MM.1S (cell line): ENCODE measurements at regions not wholly inside any gene's neighbourhood (a gene's known extent, or its start where the extent isn't known, plus 50 kb on each side); places are given as distances from the start of the nearest gene placed in this dataset.

Source experiments
- DNase-seq: peaks from one replicate; pipeline ENCODE4 v3.0.0-alpha.2; 2015
- H2AFZ ChIP-seq: fragments of 300-600 bp; sonication (generic); 2 replicates; pipeline ENCODE4 v1.6.0; 2016; ENCODE audit warnings: antibody characterized with exemption, low read length
- H3F3A ChIP-seq: fragments of 300-600 bp; sonication (generic); 2 replicates; pipeline ENCODE4 v1.6.1; 2016; ENCODE audit warnings: mild to moderate bottlenecking, antibody characterized with exemption, low read length, moderate library complexity, mixed read lengths; ENCODE audit not compliant: insufficient read depth
- H3K27ac ChIP-seq: fragments of 300-600 bp; sonication (generic); 2 replicates; pipeline ENCODE4 v1.5.1; 2016; ENCODE audit warnings: mild to moderate bottlenecking, low read length
- H3K27me3 ChIP-seq: fragments of 300-600 bp; sonication (generic); replicated peaks from 2 replicates; pipeline ENCODE4 v1.6.0; 2016; ENCODE audit warnings: low read length; ENCODE audit not compliant: insufficient read depth
- H3K36me3 ChIP-seq: fragments of 300-600 bp; sonication (generic); replicated peaks from 2 replicates; pipeline ENCODE4 v1.6.1; 2016; ENCODE audit warnings: mild to moderate bottlenecking, low read length, mixed read lengths; ENCODE audit not compliant: insufficient read depth
- H3K4me1 ChIP-seq: fragments of 300-600 bp; sonication (generic); 2 replicates; pipeline ENCODE4 v1.6.1; 2016; ENCODE audit warnings: low read length, mixed read lengths
- H3K4me2 ChIP-seq: fragments of 300-600 bp; sonication (generic); 2 replicates; pipeline ENCODE4 v1.6.0; 2016; ENCODE audit warnings: low read depth, low read length
- H3K4me3 ChIP-seq: fragments of 300-600 bp; sonication (generic); 2 replicates; pipeline ENCODE4 v1.5.1; 2016; ENCODE audit warnings: low read length, mixed read lengths
- H3K79me2 ChIP-seq: fragments of 300-600 bp; sonication (generic); 2 replicates; pipeline ENCODE4 v1.6.1; 2016; ENCODE audit warnings: mixed run types, low read length, mixed read lengths
- H3K9ac ChIP-seq: fragments of 300-600 bp; sonication (generic); 2 replicates; pipeline ENCODE4 v1.6.1; 2016; ENCODE audit warnings: low read length, mixed read lengths
- H3K9me2 ChIP-seq: fragments of 300-600 bp; sonication (generic); replicated peaks from 2 replicates; pipeline ENCODE4 v1.6.1; 2016; ENCODE audit warnings: mild to moderate bottlenecking, low read length, mixed read lengths; ENCODE audit not compliant: insufficient read depth
- H3K9me3 ChIP-seq: fragments of 300-600 bp; sonication (generic); replicated peaks from 2 replicates; pipeline ENCODE4 v1.6.1; 2016; ENCODE audit warnings: mild to moderate bottlenecking, low read length, mixed read lengths; ENCODE audit not compliant: insufficient read depth
- H4K20me1 ChIP-seq: fragments of 300-600 bp; sonication (generic); 2 replicates; pipeline ENCODE4 v1.6.1; 2016; ENCODE audit warnings: mild to moderate bottlenecking, low read length, moderate library complexity, mixed read lengths; ENCODE audit not compliant: insufficient read depth
- EZH2 ChIP-seq: fragments of 300-600 bp; sonication (generic); optimal IDR thresholded peaks from 2 replicates; pipeline ENCODE3; 2017; ENCODE audit warnings: low read depth, mild to moderate bottlenecking, antibody characterized with exemption, low read length, mixed read lengths
- EZH2phosphoT487 ChIP-seq: fragments of 300-600 bp; sonication (generic); IDR thresholded peaks from 2 replicates; pipeline ENCODE4 v1.6.1; 2018; ENCODE audit warnings: antibody characterized with exemption, low read length
- TF ChIP-seq, protein P1 (sequence below): fragments of 300-600 bp; sonication (generic); IDR thresholded peaks from 2 replicates; pipeline ENCODE4 v1.5.1; 2016; ENCODE audit warnings: antibody characterized with exemption, low read length, mixed read lengths

DNA sequence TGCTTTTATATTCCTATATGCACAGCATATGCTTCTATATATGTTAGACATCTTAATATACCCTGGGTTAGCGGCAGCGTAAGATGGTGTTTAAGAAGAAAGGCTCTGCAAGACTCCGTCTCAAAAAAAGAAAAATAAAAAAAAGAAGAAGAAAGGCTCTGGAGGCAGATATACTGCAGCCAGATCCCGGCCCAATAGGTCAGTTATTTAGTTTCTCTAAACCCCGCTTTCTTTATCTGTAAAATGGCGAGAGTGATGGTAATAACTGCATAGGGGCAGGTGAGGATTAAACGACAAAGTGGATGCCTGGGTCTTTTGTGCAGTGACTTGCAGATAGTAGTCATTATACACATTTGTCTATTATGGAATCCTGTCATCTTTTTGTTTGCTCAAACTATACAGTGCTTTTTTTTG is 115.2 kb downstream of the NAA11 start:
- H3K36me3 ChIP-seq: no peaks in the 10 kb centered on the region
- H3F3A ChIP-seq: no peaks in the 10 kb centered on the region
- TF ChIP-seq EZH2: no peak
- TF ChIP-seq, protein P1, sequence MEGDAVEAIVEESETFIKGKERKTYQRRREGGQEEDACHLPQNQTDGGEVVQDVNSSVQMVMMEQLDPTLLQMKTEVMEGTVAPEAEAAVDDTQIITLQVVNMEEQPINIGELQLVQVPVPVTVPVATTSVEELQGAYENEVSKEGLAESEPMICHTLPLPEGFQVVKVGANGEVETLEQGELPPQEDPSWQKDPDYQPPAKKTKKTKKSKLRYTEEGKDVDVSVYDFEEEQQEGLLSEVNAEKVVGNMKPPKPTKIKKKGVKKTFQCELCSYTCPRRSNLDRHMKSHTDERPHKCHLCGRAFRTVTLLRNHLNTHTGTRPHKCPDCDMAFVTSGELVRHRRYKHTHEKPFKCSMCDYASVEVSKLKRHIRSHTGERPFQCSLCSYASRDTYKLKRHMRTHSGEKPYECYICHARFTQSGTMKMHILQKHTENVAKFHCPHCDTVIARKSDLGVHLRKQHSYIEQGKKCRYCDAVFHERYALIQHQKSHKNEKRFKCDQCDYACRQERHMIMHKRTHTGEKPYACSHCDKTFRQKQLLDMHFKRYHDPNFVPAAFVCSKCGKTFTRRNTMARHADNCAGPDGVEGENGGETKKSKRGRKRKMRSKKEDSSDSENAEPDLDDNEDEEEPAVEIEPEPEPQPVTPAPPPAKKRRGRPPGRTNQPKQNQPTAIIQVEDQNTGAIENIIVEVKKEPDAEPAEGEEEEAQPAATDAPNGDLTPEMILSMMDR: no peak
- TF ChIP-seq EZH2phosphoT487: no peak
- no peak overlapping the region for H3K27ac ChIP-seq
- H3K9ac ChIP-seq: no peak overlapping the region
- no peak overlapping the region for H3K4me2 ChIP-seq
- H3K9me3 ChIP-seq: no peaks in the 10 kb centered on the region
- H4K20me1 ChIP-seq: no peaks in the 10 kb centered on the region
- no peak for DNase-seq
- peaks cover 12% of the 10 kb centered on the region for H3K4me1 ChIP-seq
- no peaks in the 10 kb centered on the region for H3K27me3 ChIP-seq
- H3K4me3 ChIP-seq: no peak overlapping the region
- no peaks in the 10 kb centered on the region for H3K9me2 ChIP-seq
- H3K79me2 ChIP-seq: no peaks in the 10 kb centered on the region
- H2AFZ ChIP-seq: no peak overlapping the region

DNA sequence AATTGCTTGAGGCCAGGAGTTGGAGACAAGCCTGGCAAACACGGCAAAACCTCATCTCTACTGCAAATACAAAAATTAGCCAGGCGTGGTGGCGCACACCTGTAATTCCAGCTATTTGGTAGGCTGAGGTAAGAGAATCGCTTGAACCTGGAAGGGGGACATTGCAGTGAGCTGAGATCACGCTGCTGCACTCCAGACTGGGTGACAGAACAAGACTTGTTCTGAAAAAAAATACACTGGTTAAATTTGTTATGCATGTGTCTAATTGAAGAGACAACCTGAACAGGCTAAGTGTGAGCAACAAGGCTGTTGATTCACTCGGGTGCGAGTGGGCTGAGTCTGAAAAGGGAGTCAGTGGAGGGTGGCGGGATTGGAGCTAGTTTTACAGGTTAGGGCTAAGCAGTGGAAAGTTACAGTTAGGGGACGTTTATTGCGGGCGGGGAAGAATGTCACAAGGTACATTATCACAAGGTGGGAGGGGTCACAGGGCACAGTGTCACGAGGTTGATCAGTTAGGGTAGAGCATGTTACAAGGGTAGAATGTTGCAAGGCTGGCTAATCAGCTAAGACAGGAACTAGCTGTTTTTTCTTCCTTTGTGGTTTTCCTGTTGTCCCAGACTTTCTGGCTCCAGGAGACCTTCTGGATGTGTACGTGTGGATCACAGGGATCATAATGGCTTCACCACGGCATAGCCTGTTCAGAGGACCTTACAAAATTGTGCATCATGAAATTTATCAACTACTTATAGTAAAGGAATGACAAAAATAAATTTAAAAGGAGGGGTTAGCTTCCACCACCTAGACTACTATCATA is 115.8 kb downstream of the NAA11 start:
- DNase-seq: no peak
- no peaks in the 10 kb centered on the region for H3K79me2 ChIP-seq
- H3F3A ChIP-seq: no peaks in the 10 kb centered on the region
- H3K4me3 ChIP-seq: no peak overlapping the region
- no peaks in the 10 kb centered on the region for H3K27me3 ChIP-seq
- H3K9me3 ChIP-seq: no peaks in the 10 kb centered on the region
- H2AFZ ChIP-seq: no peak overlapping the region
- TF ChIP-seq EZH2phosphoT487 (no peak), EZH2 (no peak)
- TF ChIP-seq, protein P1: no peak
- H3K9ac ChIP-seq: no peak overlapping the region
- no peak overlapping the region for H3K27ac ChIP-seq
- peaks cover 12% of the 10 kb centered on the region for H3K4me1 ChIP-seq
- no peaks in the 10 kb centered on the region for H3K9me2 ChIP-seq
- H4K20me1 ChIP-seq: no peaks in the 10 kb centered on the region
- no peak overlapping the region for H3K4me2 ChIP-seq
- no peaks in the 10 kb centered on the region for H3K36me3 ChIP-seq

DNA sequence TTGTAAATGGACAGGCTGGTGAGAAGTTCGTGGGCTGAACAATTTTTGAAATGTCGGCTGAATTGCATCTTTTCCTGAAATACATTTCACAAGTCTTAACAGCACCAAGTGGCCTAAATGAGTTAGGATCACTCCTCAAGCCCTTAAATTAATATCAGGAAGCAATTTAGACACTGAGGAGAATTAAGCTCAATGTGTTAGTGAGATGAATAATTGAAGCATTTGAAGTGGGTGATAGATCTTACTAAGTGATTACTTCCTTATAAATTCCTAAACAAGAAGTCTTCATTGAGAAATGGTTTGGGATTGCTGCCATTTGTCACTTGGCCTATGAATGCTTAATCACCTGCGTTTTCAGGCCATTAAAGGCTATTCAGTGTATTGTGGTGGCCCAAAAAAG is 116.8 kb downstream of the NAA11 start:
- H3K27ac ChIP-seq: no peak overlapping the region
- no peaks in the 10 kb centered on the region for H3K9me2 ChIP-seq
- H3K4me1 ChIP-seq: peaks cover 12% of the 10 kb centered on the region
- H2AFZ ChIP-seq: no peak overlapping the region
- H3K9me3 ChIP-seq: no peaks in the 10 kb centered on the region
- H3K79me2 ChIP-seq: no peaks in the 10 kb centered on the region
- no peaks in the 10 kb centered on the region for H3K27me3 ChIP-seq
- no peaks in the 10 kb centered on the region for H3F3A ChIP-seq
- DNase-seq: no peak
- no peak overlapping the region for H3K4me2 ChIP-seq
- H3K9ac ChIP-seq: no peak overlapping the region
- no peaks in the 10 kb centered on the region for H3K36me3 ChIP-seq
- TF ChIP-seq EZH2phosphoT487 (no peak), EZH2 (no peak)
- TF ChIP-seq, protein P1: no peak
- H4K20me1 ChIP-seq: no peaks in the 10 kb centered on the region
- no peak overlapping the region for H3K4me3 ChIP-seq
